H1 (cell line): ENCODE measurements at regions not wholly inside any gene's neighbourhood (a gene's known extent, or its start where the extent isn't known, plus 50 kb on each side); places are given as distances from the start of the nearest gene placed in this dataset.
A peak's percentile ranks its signal among the peaks of the same experiment; 100 is the strongest.

ENCODE experiments used
- CBX5 ChIP-seq: fragments of 300-800, 300-1000 bp; sonication (generic); IDR thresholded peaks from 2 replicates; pipeline ENCODE4 v1.7.1; 2016; ENCODE audit warnings: antibody characterized with exemption, low read length, low read depth
- EZH2 ChIP-seq: fragments of 200-600 bp; sonication (generic); IDR thresholded peaks from 2 replicates; pipeline ENCODE4 v1.7.1; 2012; ENCODE audit warnings: low read depth, mild to moderate bottlenecking, moderate library complexity, low read length, inconsistent platforms; ENCODE audit not compliant: severe bottlenecking
- FOSL1 ChIP-seq: IDR thresholded peaks from 2 replicates; pipeline ENCODE4 v1.6.1; 2011; ENCODE audit warnings: mild to moderate bottlenecking, low read depth, low read length, moderate library complexity; ENCODE audit not compliant: insufficient read depth
- RFX5 ChIP-seq: IDR thresholded peaks from 2 replicates; pipeline ENCODE4 v1.6.1; 2011; ENCODE audit warnings: low read depth, low read length, improper control_type of control experiment, borderline replicate concordance
- SP1 ChIP-seq: IDR thresholded peaks from 2 replicates; pipeline ENCODE4 v1.6.1; 2011; ENCODE audit warnings: low read depth, low read length
- TCF12 ChIP-seq: IDR thresholded peaks from 2 replicates; pipeline ENCODE4 v1.6.1; 2011; ENCODE audit warnings: low read depth, mild to moderate bottlenecking, low read length
- TEAD4 ChIP-seq: IDR thresholded peaks from 2 replicates; pipeline ENCODE4 v1.6.1; 2012; ENCODE audit warnings: low read depth, low read length, inconsistent platforms, mixed read lengths
- YY1 ChIP-seq: IDR thresholded peaks from 2 replicates; pipeline ENCODE4 v1.6.1; 2011; ENCODE audit warnings: low read depth, mild to moderate bottlenecking, low read length
- TF ChIP-seq, protein P1 (sequence below): IDR thresholded peaks from 2 replicates; pipeline ENCODE4 v1.6.1; 2011; ENCODE audit warnings: low read depth, mild to moderate bottlenecking, low read length; ENCODE audit not compliant: insufficient read depth
- TF ChIP-seq, protein P2 (sequence below): IDR thresholded peaks from 2 replicates; pipeline ENCODE4 v1.6.1; 2012; ENCODE audit warnings: inconsistent platforms

DNA sequence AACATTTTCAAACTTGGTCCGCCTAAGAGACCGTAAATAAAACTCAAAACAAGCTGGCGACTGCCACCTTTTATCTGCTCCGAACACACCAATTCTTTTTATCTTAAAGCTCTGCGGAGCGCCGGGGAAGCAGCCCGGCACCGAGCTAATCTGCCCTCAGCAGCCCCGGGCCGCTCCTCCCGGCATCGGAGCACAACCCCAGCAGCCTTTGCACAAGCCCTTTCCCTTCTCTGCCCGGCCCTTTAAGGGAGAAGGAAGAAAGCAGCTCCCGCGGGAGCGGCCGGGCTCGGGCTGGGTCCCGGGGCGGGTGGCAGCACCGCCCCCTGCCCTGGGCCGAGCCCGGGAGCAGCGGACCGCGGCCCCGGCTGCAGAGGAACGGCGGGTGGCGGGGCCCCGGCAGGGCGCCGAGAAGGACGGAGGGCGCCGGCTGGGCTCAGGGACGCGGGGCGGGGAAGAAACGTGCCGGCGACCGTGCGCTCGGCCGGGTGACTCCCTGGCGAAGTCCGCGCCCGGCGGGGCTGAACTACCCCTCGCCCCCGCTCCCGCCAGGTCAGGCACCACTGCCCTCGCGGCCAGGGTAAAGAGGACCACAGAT, 133.6 kb upstream of the C11orf58 start (continued):
- TF ChIP-seq, protein P1, sequence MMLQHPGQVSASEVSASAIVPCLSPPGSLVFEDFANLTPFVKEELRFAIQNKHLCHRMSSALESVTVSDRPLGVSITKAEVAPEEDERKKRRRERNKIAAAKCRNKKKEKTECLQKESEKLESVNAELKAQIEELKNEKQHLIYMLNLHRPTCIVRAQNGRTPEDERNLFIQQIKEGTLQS, result no peak
- TF ChIP-seq SP1 (no peak), EZH2 (peak; percentile 95), TEAD4 (no peak), TCF12 (no peak), RFX5 (no peak), FOSL1 (no peak), CBX5 (no peak), YY1 (no peak)
- TF ChIP-seq, protein P2, sequence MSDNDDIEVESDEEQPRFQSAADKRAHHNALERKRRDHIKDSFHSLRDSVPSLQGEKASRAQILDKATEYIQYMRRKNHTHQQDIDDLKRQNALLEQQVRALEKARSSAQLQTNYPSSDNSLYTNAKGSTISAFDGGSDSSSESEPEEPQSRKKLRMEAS, result peak; percentile 38; the same call in 1 of the 2 replicates
